Activated B cell treated with CpG ODN at 0.5 μM for 24 hours (primary cell): ENCODE measurements at regions not wholly inside any gene's neighbourhood (a gene's known extent, or its start where the extent isn't known, plus 50 kb on each side); places are given as distances from the start of the nearest gene placed in this dataset.

Source experiments
- ATAC-seq: fragments of 200-7000 bp; cut with Tn5 transposase; one replicate; pipeline ENCODE4 v1.10.0; 2021; ENCODE audit warnings: low read depth, mild to moderate bottlenecking, moderate library complexity
- CTCF ChIA-PET: fragments of 350-600 bp; sonication (Branson Sonifier 250); formaldehyde crosslinking; loops from one replicate; lab custom pipeline; 2021; ENCODE audit warnings: antibody characterized with exemption; lab: Charles Lee
- POLR2A ChIA-PET: fragments of 350-600 bp; sonication (Branson Sonifier 250); formaldehyde crosslinking; loops from one replicate; lab custom pipeline; 2021; ENCODE audit warnings: antibody characterized with exemption; lab: Charles Lee
- DNase-seq: peaks from one replicate; pipeline ENCODE4 v3.0.0; 2022
- H3K27ac Mint-ChIP-seq: one replicate; pipeline ENCODE4 v1.8.0; 2020; ENCODE audit warnings: mixed read lengths
- H3K27me3 Mint-ChIP-seq: one replicate; pipeline ENCODE4 v1.8.0; 2021; ENCODE audit warnings: mixed read lengths
- H3K36me3 Mint-ChIP-seq: one replicate; pipeline ENCODE4 v1.8.0; 2021; ENCODE audit warnings: low read depth, mixed read lengths
- H3K4me1 Mint-ChIP-seq: one replicate; pipeline ENCODE4 v1.8.0; 2021; ENCODE audit warnings: mixed read lengths
- H3K4me3 Mint-ChIP-seq: one replicate; pipeline ENCODE4 v1.8.0; 2020; ENCODE audit warnings: mild to moderate bottlenecking, mixed read lengths
- H3K9me3 Mint-ChIP-seq: one replicate; pipeline ENCODE4 v1.8.0; 2020; ENCODE audit warnings: mixed read lengths
- intact Hi-C: fragments of 100-400 bp; cut with micrococcal nuclease; formaldehyde crosslinking; loops from one replicate; pipeline ENCODE4 v1.15.1; 2024
- TF ChIP-seq, protein P1 (sequence below): fragments of 200-600 bp; IDR thresholded peaks from one replicate; pipeline ENCODE4 v1.8.0; 2022; ENCODE audit warnings: antibody characterized with exemption, mild to moderate bottlenecking

DNA sequence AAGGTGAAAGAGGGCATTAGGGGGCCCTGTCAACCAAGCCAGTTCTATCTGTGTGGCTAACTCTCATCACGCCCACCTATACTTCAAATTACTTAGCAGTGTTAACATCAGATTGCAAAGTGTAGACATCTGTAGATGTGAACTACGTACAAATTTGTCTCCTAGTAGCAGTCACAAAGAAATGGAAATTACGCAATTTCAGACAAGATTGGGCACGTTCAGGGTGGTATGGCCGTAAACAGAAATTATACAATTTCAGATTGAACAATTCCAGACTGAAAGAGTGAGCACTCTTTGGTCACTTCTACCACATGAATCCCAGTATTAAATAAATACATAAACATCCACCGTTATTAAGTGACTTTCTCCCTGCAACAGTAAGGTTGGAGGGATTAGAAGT is 592.7 kb upstream of the PSMD7 start:
- Mint-ChIP-seq H3K9me3 (no peaks in the 10 kb centered on the region), H3K27ac (no peak overlapping the region), H3K36me3 (no peaks in the 10 kb centered on the region), H3K4me3 (no peak overlapping the region), H3K4me1 (no peaks in the 10 kb centered on the region), H3K27me3 (no peaks in the 10 kb centered on the region)
- ChIA-PET CTCF (no interaction called here), POLR2A (no interaction called here)
- TF ChIP-seq, protein P1, sequence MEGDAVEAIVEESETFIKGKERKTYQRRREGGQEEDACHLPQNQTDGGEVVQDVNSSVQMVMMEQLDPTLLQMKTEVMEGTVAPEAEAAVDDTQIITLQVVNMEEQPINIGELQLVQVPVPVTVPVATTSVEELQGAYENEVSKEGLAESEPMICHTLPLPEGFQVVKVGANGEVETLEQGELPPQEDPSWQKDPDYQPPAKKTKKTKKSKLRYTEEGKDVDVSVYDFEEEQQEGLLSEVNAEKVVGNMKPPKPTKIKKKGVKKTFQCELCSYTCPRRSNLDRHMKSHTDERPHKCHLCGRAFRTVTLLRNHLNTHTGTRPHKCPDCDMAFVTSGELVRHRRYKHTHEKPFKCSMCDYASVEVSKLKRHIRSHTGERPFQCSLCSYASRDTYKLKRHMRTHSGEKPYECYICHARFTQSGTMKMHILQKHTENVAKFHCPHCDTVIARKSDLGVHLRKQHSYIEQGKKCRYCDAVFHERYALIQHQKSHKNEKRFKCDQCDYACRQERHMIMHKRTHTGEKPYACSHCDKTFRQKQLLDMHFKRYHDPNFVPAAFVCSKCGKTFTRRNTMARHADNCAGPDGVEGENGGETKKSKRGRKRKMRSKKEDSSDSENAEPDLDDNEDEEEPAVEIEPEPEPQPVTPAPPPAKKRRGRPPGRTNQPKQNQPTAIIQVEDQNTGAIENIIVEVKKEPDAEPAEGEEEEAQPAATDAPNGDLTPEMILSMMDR = no peak
- ATAC-seq = no peak
- intact Hi-C loops = no loop called here
- no peak for DNase-seq

DNA sequence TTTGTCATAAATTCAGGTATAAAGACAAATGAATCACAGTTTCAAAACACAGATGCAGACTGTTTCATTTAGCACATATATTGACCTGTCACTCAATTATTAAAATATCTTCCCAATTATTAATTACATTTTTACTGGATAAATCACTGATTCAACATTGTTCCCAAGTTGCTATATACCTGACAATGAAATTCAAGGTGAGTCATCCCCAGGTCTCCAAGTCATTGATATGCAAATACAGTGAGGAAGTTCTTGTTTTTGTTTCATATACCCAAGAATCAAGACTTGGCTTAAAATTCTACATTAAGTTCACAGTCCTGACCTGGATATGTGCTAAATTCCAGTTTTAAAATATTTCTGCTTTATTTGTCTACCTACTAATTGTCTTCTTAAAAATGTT is 599.3 kb upstream of the PSMD7 start:
- ATAC-seq (no peak), DNase-seq (no peak)
- intact Hi-C loops = no loop called here
- Mint-ChIP-seq H3K9me3 (no peaks in the 10 kb centered on the region), H3K27ac (no peak overlapping the region), H3K27me3 (no peaks in the 10 kb centered on the region), H3K4me3 (no peak overlapping the region), H3K36me3 (no peaks in the 10 kb centered on the region), H3K4me1 (no peaks in the 10 kb centered on the region)
- TF ChIP-seq, protein P1 = no peak
- ChIA-PET POLR2A (no interaction called here), CTCF (no interaction called here)

DNA sequence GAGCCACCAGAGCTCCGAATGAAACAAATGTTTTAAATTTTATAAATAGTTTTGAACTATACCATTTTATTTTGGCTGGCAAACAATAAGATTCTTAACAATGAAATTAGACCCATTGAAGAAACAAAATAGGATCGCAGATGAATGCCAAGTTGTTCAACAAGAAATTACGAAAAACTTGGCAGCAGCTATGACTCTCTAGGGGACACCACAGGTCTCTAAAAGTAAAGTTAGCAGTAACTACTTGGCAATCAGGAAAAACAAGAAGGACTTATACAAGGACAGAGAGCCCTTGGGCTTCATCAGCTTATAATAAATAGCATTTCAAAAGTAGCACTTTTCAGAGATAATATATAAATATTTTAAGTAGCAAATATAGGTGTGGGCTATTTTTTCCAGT is 603.8 kb upstream of the PSMD7 start:
- ATAC-seq = no peak
- no peak for DNase-seq
- Mint-ChIP-seq H3K4me1 (no peaks in the 10 kb centered on the region), H3K4me3 (no peak overlapping the region), H3K36me3 (no peaks in the 10 kb centered on the region), H3K27ac (no peak overlapping the region), H3K9me3 (no peaks in the 10 kb centered on the region), H3K27me3 (no peaks in the 10 kb centered on the region)
- TF ChIP-seq, protein P1 = no peak
- CTCF ChIA-PET = no interaction called here
- POLR2A ChIA-PET = no interaction called here
- intact Hi-C loops = no loop called here

DNA sequence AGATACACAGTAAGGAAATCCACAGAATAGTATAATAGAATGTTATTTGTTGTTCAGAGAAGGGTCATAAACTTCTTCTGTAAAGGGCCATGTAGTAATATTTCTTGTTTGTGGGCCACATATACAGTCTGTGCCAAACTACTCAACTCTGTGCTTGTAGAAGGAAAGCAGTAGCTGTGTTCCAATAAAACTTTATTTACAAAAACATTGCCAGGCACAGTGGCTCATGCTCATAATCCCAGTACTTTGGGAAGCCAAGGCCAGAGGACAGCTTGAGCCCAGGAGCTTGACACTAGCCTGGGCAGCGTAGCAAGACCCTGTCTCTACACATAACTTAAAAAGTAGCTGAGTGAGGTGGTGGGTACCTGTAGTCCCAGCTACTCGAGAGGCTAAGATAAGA is 612.8 kb upstream of the PSMD7 start:
- CTCF ChIA-PET = no interaction called here
- ATAC-seq (no peak), DNase-seq (no peak)
- no peak overlapping the region for H3K4me3 Mint-ChIP-seq
- TF ChIP-seq, protein P1 = no peak
- POLR2A ChIA-PET = no interaction called here
- H3K27ac Mint-ChIP-seq = no peak overlapping the region
- no peaks in the 10 kb centered on the region for H3K4me1 Mint-ChIP-seq
- H3K36me3 Mint-ChIP-seq = no peaks in the 10 kb centered on the region
- peaks cover 3% of the 10 kb centered on the region for H3K9me3 Mint-ChIP-seq
- no peaks in the 10 kb centered on the region for H3K27me3 Mint-ChIP-seq
- intact Hi-C loops = no loop called here

DNA sequence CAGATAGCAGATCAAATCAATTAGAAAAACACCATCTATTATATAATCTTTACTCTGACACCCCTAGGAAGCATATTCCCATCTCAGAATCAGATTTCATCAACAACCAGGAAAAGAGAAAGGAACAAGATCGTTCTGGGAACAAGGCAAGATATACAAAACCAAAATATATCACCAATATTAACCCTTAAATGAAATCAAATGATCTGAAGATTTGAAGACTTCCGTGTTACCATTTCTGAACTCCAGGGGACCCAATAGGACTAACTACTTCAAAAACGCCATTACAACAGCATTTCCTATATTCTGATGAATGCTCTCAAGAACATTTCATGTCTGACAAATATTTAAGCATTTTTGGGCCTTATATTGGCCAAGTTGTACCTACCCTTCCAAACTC is 624.2 kb upstream of the ZFHX3 start:
- no peak for DNase-seq
- CTCF ChIA-PET = no interaction called here
- Mint-ChIP-seq H3K27ac (no peak overlapping the region), H3K4me1 (no peaks in the 10 kb centered on the region), H3K36me3 (no peaks in the 10 kb centered on the region), H3K27me3 (no peaks in the 10 kb centered on the region), H3K9me3 (peaks cover 6% of the 10 kb centered on the region), H3K4me3 (no peak overlapping the region)
- ATAC-seq = no peak
- intact Hi-C loops = no loop called here
- POLR2A ChIA-PET = no interaction called here
- TF ChIP-seq, protein P1 = no peak
